Hippocampal formation (tissue), 2 donors: ENCODE measurements at regions not wholly inside any gene's neighbourhood (a gene's known extent, or its start where the extent isn't known, plus 50 kb on each side); places are given as distances from the start of the nearest gene placed in this dataset.
"Not testable (repeated sequence)": the region's sequence is repeated elsewhere in the genome, so short reads cannot be mapped to it uniquely, and the experiment has no call there.

Experiments used
- DNase-seq, 2 donors: peaks; one replicate each; lab custom pipeline; 2025; lab: John Stamatoyannopoulos, UW

DNA sequence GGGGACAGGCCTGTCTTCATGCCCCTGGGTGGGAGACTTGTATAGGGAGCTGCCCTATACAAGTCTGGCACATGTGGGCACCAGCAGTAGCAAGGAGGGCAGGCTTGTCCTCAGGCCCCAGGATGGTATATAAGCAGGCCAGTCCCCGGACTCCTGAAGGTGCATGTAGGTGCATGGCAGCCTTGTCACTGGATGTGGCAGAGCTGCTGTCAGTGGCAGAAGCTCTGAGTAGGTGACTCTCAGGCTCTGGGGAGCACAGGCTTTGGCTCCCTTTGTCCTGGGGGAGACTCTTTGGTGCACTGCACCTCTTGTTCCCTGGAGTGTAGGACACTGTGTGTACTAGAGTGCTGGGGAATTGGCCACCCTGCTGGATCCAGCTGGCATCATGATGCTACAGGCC, 376.7 kb upstream of the DIPK2B start:
- no peak for DNase-seq

DNA sequence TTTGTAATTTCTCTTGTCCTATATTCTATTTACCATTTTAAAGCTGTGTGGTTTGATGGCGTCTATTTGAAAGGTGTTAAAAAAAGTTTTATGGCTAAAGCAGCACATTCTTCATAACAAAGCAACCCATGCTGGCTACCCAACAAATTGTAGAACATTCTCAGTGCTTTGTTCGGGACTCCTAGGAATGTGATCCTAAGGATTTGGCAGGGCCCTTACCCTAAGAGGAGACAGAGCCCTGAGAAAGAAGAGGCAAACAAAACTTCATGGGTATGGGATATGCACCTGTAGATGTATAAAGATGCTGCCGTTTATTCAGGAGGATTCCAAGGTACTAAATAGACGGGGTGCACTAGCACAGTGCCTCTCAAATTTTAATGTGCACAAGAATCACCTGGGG, 370.8 kb upstream of the DIPK2B start:
- DNase-seq = no peak

DNA sequence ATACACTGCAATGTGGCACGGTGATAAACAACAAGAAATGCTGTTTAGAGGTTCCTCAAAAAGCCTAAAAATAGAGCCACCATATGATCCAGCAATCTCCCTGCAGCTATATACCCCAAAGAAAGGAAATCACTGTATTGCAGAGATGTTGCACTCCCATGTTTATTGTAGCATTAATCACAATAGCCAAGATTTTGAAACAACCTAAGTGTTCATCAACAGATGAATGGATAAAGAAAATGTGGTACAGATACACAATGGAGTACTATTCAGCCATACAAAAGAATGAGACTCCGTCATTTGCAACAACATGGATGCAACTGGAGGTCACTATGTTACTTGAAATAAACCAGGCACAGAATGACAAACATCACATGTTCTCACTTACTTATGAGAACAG, 365.8 kb upstream of the DIPK2B start:
- no peak for DNase-seq

DNA sequence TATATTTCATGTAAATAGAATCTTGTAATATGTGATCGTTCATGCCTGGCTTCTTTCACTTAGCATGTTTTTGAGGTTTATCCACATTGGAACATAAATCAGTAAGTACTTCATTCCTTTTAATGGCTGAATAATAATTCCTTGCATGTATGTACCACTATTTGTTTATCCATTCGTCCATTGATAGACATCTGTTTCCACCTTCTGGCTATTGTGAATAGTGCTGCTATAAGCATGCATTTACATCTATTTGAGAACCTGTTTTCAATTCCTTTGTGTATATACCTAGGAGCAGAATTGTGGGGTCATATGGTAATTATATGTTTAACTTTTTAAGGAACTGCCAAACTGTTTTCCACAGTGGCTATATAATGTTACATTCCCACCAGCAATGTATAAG, 356.7 kb upstream of the DIPK2B start:
- DNase-seq = no peak

DNA sequence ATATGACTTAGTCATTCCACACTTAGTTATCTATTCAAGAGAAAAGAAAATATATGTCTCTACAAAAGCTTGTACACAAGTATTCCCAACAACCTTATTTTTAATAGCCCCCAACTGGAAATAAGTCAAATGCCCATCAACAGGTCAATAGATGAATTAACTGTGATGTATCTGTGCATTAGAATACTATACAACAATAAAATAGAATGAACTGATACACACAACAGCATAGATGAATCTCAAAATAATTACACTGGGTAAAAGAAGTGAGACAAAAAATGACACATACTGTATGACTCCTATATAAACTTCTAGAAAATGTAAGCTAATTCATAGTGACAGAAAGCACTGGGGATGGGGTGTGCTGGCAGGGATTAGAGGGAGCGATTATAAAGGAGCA, 354.1 kb upstream of the DIPK2B start:
- no peak for DNase-seq

DNA sequence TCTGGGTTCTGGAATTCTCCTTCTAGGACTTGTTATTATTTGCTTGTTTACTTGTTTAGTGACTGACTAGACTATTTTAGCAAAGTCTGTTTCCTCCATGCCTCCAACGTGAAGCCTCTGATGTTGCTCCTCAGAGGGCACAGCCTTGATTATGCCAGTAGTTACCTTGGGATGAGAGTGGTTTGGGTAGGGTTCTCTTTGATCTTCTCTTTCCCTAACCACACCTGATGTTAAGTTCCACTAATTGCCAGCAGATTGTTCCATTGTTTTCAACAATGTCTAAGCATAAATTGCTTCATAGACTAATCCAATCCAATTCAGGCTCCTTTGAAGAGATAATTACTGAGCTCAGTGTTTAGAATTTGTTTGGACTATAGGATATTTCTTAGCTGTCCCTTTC, 352.7 kb upstream of the DIPK2B start:
- DNase-seq = no peak

DNA sequence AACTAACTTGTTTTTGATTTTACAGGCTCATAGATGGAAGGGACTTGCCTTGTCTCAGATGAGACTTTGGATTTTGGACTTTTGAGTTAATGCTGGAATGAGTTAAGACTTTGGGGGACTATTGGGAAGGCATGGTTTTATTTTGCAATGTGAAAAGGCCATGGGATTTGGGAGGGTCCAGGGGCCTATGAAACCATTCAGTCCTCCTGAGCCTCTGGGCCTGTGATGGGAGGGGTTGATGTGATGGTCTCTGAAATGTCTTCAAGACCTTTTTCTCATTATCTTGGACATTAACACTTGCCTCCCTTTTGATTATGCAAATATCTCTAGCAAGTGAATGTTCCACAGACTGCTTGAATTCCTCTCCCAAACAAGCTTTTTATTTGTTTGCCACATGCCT, 346.0 kb upstream of the DIPK2B start:
- DNase-seq = not testable (repeated sequence)

DNA sequence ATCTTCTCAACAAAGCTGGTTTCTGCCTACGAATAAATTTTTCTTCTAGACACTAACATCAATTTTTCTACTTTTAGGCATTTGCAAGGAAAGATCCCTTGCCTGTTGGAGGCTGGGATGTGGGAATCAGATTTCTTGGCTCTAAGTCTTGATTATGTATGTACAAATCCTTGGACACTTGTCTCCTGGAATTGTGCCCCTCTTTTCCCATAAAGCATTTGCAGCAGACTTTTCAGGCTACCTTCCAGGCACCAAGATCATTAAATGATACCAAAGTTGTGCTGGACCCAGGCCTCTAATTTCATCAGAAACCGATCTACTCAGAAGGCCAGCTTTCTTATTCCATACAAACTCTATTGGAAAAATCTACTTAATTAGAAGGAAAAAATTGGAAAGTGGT, 339.5 kb upstream of the DIPK2B start:
- no peak for DNase-seq

DNA sequence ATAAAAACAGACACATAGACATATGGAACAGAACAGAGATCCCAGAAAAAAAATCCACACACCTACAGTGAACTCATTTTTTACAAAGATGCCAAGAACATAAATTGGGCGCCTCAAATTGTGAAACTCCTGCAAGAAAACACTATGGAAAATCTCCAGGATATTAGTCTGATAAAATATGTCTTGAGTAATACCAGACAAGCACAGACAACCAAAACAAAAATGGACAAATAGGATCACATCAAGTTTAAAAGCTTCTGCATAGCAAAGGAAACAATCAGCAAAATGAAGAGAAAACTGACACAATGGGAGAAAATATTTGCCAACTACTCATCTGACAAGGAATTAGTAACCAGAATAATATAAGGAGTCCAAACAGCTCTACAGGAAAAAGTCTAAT, 337.3 kb upstream of the DIPK2B start:
- no peak for DNase-seq

DNA sequence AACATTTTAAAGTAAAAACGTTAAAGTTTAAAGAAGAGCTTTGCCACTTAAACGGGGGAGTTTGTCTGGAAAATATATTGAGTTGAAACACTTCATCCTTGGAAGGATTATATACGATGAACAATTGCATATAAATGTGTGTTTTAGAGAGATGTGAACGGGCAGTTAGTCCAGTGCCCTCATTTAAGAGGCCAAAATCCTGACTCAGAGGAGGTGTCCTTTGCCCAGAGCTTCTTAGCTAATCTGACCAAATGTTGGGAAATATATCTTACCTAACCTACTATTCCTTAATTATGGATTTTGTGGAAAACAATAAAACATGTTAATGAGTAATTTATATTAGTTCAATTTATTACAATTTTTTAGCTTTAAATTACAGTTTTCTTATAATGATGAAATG, 327.2 kb upstream of the DIPK2B start:
- DNase-seq = no peak

DNA sequence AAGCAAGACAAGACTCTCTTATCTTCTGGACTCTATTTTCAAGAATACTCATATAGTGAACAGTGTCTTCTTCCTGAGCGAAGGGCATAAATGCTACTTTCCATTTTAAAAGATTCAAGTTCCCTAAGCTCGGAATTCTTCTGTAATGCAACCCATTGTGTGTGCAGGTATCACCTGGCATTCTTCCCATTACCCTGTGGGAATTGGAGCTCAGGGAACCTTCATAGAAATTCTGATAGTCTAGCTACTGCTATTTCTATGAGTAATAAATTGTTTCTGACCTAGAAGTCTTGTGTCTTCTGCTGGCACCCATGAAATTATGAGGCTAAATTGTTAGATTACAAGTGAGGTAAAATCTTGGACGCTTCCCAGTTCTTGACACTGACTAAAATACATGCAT, 324.1 kb upstream of the DIPK2B start:
- DNase-seq = no peak

DNA sequence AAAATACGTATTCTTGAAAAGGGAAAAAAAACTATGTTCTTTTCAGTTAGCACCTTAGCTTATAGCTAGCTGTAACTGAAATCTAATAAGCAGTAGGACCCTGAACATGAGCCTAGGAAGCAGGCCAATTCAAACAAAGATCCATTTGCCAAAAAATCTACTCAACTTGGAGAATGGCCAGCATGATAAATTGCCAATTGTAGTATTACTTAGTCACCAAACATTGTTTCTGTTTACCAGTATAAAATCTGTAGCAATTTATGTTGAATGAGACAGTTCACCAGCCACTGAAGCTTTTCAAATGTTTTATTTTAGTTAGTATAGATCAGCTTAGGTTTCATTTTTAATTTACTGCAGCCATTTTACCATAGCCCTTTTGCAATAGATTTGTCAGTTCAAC, 323.6 kb upstream of the DIPK2B start:
- DNase-seq = no peak

DNA sequence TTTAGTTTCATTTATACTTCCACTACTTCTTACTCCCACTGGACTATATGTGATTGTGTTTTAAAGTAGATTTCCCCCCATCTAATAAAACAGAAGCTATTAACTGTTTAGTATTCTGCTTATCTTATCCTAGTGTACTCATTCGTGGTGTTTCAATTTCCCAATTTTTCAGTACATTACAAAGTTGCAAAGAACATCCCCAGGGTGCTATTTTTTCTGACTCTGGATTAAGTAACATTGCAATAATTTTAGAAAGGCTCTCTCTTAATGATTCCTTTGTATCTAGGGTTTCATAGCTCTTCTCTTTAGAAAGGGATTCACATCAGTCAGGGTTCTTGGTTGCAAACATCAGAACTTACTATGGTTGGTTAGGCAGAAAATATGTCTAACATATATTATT, 317.9 kb upstream of the DIPK2B start:
- no peak for DNase-seq

DNA sequence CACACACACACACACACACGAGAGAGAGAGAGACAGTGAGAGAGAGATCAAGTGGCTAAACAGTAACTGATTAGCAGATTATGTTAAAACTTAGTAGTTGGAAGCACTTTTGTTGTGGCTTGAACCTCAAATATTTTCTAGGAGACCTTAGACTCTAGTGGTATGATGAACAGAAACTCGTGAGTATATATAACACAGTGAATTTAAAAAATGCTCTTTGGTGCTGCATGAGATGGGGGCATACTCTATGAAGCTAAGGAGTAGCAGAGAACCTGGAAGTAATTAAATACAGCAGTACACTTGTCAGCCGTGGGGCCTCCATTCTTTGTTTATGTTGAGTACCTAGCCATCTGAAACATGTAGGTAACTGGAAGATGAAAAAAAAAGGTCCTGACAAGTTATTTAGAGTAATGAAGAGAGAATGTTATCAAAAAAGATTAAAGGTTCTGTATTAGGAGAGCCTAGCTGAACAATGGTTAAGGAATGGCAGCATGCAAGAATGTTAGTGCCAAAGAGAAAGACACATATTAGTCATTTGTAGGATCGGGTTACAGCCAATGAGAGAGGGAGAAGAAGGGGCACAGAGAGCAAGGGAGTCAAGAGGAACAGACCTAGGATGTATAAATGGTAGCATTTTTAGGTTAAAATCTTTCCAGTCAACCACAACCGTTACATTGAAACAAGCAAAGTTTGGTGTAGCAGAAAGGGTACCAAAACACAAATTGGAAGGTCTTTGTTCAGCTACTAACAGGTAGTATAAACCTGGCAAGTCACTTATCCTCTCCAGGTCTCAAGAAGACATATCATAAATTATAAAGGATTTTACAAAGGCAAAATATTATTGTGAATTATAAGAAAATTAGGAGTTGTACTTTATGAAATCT, 316.7 kb upstream of the DIPK2B start:
- DNase-seq = no peak

DNA sequence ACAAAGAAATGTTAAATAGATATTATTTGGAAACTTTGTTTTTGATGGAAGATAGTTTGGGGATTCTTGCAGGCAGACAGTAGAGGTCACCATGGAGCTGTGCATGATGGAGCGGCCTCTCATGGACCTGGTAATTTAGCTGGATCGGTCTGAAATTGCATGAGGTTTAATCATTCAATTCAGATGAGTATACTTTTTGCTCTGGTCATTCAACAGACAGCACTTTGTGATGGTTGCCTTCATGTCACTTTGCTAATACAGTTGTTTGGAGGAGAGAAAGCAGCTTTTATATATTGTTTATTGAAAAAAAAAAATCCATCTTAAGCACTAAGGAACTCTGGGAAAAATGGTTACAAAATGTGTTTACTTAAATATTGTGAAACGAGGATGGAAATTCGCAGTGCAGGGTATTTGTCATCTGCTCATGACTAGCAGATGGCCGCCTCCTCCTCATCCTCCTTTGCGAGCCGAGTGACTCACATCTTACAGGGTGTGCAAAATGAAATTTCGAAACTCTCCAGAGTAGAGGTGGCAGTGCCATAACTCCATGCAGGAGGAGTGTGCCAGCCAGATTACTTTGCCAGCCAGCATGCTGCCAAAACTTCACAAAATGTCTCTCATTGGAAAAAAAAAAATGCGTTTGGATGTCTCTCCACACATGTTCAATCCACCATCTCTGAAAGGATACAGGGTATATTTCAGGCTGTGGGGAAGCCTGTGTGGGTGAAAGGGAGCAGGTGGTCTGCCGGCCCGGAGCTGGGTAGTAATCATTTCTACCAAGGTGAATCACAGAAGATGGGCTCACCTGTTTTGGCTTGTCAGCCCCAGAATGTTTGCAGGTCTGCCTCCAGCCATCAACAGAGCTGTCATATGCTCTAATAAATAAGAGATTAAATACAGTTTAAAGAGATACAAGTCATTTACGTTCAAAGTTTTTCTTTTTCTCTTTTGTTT, 314.9 kb upstream of the DIPK2B start:
- DNase-seq = peak in 1 of 2 donors; percentile 40

DNA sequence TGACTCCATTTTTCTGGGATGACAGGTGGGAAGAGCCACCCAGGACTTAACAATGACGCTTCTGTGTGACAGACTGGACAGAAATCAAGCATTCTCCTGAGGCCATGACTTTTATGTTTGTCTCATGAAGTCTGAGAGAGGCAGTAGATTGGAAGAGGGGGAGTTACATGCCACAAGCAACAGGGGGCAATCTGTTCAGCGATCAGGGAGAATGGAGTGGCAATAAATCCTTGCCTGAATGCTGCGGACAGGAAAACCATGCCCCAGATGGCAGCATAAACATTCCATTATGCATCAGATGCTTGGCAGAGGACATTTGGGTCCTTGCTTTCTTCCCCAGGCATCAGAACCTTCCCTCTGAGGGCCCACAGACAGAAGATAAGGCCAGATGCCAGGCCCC, 312.4 kb upstream of the DIPK2B start:
- DNase-seq = no peak

DNA sequence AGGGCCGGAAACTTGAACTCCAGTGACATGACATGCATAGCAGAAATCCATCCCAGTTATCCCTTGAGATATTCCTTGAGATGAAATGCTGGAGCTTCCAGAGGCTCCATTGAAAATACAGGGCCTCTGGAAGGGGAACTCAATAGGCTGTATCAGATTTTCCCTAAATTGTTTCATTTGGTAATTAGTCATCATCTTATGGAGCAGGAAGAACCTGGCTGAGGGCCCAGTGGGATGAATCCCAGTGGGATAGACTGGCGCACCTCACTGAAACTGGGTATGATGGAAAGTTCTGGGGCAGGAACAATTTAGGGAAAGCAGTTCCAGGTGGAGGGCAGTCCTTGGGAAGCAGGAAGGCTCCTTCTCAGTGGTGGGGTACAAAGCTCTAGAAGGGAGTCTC, 307.8 kb upstream of the DIPK2B start:
- DNase-seq = no peak

DNA sequence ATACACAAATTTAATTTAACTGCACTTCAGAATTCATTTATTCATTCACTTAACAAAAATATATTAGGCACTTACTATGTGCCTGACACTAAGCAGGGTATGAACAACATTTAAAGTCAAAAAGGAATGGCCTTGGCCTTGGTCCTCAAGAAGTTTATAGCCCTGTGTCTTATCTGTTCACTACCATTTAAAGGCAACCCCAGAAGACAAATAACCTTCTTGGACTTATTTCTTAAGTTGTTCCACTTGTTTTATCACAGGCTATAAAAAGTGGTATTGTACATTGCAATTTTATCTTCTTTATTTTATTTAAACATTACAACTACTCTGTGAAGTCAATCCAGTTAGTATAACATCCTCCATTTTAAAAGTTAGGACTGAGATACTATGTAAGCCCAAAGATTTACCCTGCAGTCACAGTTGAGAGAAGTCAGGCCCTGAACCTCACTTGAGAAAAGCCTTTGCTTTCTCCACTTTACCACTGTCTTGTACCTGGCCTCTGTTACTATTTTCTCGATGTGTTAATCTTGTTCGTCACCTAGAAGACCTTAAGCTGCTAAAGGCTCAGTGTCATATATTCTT, 305.6 kb upstream of the DIPK2B start:
- DNase-seq = no peak

DNA sequence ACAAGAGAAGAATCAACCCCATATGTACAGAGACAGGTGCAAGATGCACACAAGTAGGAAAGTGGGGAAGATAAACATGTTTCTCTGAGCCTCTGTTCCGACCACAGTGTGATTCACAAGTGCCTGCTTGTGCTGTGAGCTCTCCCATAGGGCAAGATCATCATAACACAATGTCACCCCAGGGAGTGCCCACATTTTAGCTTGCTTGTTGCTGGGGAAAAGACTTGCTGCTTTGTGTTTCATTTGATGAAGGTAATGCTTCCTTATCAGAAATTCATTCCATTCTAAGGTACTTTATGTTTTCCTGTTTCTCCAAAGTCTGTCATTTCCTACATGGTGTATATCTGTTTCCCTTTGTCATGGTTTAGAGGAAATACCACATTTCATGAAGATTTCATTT, 304.5 kb upstream of the DIPK2B start:
- DNase-seq = no peak

DNA sequence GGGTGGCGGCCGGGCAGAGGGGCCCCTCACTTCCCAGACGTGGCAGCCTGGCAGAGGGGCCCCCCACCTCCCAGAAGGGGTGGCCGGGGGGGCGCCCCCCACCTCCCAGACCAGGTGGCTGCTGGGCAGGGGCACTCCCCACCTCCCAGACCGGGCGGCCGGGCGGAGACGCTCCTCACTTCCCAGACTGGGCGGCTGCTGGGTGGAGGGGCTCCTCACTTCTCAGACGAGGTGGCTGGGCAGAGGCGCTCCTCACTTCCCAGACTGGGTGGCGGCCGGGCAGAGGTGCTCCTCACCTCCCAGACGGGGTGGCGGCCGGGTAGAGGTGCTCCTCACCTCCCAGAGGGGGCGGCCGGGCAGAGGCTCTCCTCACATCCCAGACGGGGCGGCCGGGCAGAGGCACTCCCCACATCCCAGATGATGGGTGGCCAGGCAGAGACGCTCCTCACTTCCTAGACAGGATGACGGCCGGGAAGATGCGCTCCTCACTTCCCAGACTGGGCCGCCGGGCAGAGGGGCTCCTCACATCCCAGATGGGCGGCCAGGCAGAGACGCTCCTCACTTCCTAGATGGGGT, 303.2 kb upstream of the DIPK2B start:
- not testable (repeated sequence) for DNase-seq

DNA sequence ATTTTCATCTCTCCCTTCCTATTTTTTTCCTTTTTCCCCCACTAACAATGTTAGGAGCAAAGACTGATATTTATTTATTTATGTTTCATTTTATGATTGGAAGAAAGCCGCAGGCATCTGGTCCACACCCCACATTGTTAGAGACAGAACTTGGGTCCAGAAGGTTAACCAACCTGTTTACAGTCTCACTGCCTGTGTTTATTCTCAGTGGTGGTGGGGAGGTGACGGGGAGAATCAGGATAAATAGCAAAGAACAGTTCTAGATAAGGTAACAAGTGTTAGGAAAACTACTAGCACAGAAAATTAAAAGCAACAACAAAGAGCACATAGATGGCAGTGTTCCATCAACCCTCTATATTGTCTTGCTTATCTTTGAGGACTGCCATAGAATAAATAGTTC, 301.7 kb upstream of the DIPK2B start:
- no peak for DNase-seq

DNA sequence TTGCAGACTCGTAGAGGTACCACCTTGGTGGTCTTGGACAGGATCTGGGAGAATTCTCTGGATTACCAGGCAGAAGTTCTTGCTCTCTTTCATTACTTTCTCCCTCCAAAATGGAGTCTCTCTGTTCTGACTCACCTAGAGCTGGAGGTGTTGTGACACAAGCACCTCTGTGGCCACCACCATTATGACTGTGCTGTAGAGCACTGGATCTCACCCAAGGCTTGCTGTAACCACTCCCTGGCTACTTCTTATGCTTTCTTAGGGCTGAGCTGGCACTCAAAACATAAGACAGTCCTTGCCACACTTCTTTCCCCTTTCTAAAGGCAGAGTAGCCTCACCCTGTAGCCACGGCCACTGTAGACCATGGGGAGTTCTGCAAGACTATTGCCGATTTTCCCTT, 296.6 kb upstream of the DIPK2B start:
- no peak for DNase-seq
